Stimulated activated CD4-positive, alpha-beta T cell treated with anti-CD3 and anti-CD28 coated beads, Interleukin-1b, Interleukin-23, amount 100 ng/mL, for 4 hours (primary cell): ENCODE measurements at regions not wholly inside any gene's neighbourhood (a gene's known extent, or its start where the extent isn't known, plus 50 kb on each side); places are given as distances from the start of the nearest gene placed in this dataset.

ENCODE experiments used
- DNase-seq, 2 donors: peaks; one replicate each; pipeline ENCODE4 v3.0.0-alpha.2; 2020; ENCODE audit warnings: low read depth in 2 of 2

DNA sequence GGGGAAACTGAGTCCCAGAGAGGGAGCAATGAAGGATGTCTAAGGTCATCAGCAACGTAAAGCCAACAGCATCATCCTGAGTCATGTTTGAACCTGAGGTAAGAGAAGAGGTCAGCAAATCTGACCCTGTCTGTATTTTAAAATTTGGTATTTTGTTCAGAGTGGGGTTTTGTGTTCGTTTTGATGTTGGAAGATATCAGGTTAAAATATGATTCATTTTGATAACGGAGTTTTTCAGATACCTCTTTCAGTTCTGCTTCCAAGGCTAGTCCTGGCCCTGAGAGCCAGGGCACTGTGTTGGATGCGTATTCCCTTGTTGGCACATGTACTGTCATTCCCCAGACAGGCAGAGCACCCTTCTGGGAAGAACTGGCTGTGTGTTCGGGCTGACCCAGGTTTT, 291.0 kb downstream of the NSG2 start:
- no peak for DNase-seq

DNA sequence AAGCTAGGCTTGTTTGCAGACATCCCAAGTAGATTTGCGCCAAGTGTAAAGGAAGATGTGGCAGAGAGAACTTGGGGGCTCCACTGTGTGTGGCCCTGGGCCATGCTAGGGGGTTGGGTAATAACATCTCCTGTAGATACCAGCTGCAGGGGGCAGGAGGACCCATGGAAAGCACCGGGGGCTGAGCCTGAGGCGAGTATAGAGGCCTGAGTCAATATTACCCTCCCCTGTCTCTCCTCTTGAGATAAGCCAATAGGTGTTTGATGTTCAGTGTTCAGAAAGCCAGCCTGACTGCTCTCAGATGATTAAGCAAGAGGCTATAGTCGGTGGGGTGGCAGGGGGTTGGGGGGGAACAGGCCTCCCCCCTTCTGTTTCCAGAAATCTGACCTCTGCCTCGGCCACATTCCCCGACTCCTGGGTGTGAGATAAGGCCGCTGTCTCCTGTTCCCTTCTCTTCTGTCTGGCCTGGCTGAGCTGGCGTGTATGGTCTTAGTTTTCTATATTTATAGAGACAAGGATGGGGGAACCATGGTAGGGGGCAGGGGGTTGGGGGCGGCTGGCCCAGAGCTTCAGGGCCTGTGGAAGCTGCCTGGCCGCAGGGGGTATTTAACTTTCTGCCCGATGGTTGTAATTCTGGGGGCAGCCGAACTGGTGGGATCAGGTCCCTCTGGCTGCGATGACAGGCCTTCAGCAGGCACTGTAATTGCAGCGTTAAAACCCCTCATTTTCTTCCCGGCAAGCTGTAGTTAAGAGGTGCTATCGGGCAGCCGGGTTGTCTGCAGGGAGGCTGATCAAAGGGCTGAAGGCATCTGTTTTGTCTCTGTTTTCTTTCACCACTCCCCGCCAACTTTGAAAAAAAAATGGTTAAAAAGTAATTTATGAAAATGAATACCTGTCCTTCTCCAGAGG, 292.0 kb downstream of the NSG2 start:
- no peak for DNase-seq

DNA sequence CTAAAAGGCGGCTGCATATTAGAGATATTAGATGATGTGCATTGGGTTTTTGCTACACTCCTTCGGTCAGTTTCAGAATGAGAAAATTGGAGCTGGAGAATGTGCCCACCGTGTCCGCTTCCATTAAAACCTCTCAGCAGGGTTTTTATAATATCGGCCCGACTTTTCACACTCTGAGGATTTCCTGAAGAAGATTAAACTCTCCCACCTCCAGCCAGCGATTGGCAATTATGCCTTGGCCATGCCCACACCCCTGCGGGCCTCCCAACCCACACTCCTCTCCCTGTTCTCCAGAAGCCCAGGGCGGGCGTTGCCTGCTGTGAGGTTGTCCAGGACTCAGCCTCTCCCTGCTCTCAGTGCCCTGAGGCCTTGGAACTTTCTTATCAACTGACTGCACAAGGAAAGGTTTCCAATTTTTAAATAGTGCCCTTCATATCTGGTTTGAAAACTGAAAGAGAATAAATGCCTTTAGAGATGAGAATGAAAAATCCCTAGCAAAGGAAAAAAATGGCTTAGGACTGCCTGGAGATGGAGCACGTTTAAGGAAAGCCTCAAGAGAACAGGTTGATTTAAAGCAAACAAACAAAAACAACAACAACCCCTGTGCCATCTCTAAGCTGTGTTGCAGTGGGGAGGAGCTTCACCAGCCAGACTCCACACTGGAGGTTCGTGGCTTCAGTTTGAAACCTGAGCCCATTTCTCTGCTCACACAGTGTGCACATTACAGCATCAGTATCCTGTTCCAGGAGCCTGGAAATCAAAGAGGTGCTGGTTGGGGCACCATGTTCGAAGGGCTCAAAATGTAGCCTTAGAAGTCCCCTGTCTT, 292.9 kb downstream of the NSG2 start:
- DNase-seq, result no peak

DNA sequence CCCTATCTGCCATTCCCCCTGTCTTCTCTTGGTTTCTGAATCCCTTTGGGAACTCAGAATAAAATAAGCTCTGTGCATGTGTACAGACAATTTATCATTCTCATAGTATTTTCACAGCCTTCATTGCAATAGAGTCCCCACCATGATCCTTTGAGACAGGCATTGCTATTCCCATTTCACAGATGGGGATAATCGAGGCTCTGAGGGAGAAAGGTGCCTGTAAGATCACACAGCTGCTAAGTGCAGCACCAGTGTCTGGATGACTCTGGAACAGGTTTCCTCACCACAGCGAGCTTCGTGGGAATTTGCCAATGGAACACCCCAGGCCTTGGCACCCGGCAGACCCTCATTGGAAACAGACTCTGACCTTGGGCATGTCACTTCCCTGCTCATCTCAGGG, 293.6 kb downstream of the NSG2 start:
- no peak for DNase-seq

DNA sequence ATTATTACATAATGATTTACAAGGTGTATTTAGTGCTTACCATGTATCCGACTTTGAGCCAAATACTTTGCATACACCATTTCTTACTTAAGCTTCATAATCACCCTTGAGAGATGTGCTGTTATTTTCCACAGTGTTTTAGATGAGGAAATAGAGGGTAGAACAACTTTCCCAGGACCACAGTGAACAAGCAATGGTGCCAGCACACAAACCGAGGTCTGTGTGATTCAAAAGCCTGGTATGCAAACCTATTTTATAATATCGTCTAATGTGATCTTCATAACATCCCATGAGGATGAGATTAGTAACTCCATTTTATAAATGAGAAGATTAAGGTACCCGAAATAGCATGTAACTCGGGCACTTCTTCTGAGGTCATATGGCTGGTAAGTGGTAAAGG, 294.7 kb downstream of the NSG2 start:
- DNase-seq, result no peak

DNA sequence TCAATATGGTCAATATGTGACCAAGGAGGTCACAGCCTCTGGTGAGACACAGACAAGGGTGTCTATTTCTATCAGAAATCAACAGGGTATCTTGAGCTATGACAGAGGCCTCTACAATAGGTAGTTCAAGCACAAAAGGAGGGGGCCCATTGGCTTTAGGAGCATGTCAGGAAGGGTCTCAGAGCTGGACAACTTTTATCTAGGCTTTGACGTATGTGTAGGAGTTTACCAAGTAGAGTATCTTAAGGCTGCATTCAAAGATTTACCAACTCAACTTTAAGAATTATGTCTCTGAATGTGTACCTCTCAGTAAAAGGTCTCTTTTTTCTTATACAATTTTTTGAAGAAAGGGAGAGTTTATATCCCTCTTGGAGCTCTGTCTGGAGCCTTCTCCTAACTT, 297.2 kb downstream of the NSG2 start:
- DNase-seq, result no peak

DNA sequence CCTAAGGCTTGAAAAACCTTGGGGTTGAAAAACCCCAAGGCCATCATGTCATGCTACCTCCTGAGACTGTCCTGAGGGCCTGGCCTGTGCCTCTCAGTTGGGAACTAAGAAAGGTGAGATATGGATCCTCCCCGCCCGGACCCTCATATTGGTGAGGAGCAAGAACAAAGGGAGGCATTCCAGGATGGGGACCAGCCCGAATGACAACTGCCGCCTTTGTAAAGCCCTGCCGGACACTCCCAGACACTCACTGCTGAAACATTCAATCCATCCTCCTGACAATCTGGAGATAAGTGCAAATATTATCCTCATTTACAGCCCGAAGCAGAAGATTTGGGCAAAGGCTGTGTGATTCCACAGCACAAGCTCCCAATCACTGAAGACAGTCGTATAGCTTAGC, 298.3 kb downstream of the NSG2 start:
- DNase-seq, result no peak

DNA sequence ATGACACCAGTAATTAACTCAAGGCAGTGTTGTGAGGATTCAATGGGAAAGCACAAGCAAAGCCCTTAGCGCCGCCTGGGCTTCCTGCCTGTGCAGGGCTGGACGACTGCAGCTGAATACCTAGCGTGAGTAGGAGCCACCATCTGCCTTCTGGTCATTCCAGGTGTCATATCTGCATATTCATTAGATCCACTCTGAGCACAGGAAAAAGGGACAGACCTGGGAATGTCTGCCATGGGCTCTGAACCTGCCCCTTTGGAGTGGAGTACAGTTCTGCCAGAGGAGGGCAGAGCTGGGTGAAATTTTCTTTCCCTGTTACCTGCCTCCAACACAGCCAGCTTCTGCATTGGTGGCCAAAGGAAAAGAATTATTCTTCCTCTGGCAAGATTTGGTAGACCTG, 298.8 kb downstream of the NSG2 start:
- DNase-seq, result no peak

DNA sequence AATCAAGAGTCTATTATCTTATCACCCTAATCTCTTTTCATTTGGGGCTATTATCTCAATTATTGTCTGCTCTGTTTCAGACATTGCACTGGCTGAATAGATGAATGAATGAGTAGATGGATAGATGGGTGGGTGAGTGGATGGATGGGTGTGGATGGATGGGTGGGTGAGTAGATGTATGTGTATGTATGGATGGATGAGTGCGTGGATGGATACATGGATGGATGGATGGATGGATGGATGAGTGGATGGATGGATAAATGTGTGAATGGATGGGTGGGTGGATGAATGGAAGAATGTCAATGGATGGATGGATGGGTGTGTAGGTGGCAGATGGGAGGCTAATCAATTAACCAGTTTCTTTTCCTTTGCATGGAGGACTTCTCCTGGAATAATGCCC, 301.7 kb downstream of the NSG2 start:
- no peak for DNase-seq

DNA sequence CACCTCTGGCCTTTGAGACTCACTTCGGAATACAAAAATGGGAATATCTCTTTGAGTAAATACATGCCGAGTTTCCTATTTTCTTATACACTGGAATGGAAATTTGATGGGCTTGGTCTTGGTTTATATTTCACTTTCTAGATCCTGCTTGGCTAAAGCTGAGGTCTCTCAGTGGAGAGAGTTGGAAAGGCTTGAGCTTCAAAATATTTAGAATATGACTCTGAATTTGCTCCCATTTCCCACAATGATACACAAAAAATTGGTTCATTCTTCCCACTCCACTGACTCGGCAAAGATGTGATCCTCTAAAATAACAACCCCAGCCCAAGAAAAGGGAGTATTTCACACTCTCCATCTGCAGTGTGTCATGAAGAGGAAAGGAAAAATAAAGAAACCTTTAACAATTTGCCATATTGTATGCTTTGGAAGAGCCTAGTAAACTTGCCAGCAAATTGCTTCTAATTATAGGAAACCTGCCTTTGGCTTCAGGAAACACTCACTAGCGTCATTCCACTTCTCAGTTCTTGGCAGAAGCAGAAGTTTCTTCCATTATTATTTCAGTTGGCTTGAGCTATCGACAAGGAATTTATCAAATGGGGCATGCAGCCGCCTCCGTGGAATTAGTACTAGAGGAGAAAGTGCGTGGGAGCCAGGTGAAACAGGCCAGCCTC, 302.9 kb downstream of the NSG2 start:
- no peak for DNase-seq

DNA sequence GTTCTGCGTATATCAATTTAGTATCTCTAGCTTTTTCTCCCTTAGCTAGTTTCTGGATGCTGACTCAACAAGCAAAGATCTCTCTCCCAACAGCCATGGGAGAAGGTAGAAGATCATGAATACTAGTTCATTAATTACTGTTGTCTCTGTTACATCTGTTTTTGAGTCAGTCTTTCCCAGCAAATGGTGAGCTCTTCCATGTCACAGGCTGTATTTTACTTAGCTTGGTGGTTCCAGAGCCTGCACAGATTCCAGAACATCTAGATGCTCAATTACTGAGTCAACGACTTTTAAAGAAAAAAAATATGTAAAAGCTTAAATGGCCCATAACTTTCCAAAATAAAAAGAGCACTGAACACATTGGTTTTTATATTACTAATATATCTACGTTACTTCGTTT, 307.2 kb downstream of the NSG2 start:
- no peak for DNase-seq

DNA sequence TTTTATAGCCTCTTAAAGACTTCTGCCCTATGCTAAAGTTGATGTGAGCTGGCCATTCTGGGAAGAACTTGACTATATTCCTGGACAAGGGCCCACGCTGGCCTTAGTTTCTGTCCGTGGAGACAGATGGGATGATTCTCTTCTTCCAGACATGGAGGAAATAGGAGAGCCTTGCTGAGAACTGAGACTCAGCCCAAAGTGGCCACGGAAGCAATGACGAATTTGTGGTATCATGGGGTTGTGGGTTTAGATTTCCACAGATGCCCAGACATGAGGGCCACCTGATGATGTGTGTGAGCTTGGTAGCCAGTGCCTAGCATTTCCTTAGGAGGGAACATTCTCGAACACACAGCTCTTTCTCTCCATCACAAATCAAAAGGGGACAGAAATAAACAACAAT, 309.1 kb downstream of the NSG2 start:
- no peak for DNase-seq

DNA sequence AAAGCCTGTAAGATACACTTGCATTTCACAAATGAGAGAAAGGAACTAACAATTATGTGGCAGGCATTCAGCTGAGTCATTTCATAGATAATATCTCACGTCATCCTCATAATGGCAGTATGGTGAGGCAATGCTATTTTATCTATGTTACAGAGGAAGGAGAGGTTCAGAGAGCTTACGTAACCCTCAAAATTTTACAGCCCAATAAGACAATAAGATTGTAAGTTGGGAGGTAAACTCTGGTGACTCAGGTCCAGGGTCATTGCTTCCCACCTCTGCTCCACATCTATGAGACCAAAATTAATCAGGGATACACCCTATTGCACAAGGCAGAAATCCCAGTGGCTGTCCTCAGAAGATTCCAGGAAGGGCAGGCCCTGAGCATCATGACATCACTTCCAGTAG, 309.7 kb downstream of the NSG2 start:
- DNase-seq, result no peak

DNA sequence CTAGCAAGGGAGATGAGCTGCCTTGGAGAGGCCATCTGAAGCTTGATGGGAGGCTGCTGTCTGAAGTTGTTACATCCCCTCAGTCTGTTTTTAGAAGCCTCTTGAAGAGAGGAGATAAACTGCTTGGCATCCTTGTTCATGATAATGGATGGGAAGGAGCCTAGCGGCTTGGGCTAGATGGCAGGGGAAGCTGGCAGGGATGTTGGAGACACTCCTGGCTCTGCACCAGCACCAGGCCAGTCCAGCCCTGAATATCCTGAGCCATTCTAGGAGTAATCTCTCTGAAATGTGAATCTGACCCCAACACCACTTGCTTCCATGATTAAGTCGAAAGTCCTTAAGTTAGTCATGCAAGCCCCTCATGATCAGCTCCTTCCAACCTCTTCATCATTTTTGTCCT, 310.5 kb downstream of the NSG2 start:
- no peak for DNase-seq

DNA sequence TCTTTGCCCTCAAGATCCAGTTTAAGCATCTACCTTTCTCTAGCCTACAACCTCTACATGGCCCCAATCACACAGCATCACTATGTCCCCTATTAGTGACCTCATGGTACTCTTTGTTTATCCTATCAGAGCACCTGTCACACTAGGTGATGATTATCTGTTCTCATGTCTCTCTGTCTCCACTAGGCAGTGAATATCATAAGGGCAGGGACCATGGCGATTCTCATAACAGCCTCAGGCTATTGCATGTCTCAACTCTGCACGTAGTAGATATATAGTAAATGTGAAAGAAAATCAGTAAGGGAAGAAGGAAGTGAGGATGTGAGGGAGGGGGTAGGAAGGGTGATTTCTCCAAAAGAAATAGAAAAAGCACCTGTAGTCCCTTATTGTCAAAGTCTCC, 311.0 kb downstream of the NSG2 start:
- DNase-seq, result no peak

DNA sequence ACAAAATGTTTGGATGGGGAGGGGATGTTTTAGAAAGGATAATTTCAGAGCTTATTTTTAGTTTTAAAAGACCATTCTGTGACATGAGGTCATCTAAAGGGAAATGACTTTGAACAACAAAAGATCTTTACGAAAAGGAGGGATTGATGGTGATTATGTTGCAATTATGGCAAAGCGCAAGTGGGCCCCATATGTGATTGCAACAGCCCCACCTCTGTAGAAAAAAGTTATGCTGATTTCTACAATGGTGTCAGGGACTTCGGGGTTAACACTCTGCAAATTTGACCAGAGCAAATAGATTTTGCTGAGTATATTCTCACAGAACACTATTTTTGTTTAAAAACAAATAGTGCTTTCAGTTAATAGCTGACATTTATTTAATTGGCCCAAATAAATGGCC, 312.8 kb downstream of the NSG2 start:
- DNase-seq, result no peak

DNA sequence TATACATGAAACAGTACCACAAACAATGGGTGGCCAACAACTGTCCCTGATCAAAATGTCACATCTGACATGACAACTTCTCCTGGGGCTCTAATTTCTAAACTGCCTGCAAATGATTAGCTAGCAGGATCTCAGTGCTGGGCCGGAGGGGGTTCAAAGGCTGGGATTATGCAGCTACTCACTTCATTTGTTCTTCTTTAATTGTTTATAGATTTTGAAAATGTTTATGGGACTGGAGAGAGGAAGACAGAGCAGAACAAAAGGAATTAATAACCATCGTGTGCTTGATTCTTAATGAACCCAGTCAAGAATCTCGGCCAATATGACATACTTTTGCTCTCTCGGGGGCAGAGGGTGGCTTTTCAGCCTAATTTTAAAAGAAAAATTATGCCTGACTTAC, 313.6 kb downstream of the NSG2 start:
- DNase-seq, result no peak

DNA sequence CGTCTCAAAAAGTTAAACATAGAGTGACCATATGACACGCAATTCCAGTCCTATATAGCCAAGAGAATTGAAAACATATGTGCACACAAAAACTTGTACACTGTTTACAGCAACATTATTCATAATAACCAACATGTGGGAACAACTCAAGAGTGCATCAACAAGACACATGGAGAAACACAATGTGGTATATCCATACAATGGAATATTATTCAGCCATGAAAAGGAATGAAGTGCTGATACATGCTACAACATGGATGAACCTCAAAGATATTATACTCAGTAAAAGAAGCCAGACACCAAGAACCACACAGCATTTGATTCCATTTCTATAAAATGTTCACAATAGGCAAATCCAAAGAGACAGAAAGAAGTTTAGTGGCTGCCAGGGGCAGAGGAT, 317.0 kb downstream of the NSG2 start:
- no peak for DNase-seq

DNA sequence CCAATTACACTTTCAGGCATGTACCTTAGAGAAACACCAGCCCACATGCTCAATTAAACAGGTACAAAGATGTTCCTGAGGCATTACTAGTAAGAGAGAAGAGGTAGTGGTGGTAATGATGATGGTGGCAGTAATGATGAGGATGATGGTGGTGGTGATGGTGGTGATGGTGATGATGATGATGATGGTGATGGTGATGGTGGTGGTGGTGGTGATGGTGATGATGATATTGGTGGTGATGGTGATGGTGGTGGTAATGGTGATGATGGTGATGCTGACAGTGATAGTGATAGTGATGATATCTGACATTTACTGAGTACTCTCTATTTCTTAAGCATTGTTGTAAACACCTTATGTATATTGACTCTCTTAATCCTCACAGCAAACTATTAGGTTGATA, 318.4 kb downstream of the NSG2 start:
- DNase-seq, result no peak

DNA sequence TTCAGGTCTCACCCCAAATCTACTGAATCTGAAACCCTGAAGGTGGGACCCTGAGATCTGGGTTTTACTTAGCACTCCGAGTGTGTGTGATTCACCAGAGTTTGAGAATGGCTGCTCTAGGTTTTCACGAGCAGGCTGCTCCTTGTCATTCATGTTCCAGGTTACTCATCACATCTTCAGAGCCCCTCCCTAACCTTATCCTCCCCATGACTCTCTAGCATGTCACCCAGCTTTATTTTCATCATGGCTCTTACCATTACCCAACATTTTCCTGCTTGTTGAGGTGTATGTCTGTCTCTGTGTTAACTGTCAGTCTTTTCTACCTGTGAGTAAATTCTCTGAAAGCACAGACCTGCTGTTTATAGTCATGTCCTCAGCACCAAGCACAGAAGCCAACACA, 319.2 kb downstream of the NSG2 start:
- DNase-seq, result no peak

DNA sequence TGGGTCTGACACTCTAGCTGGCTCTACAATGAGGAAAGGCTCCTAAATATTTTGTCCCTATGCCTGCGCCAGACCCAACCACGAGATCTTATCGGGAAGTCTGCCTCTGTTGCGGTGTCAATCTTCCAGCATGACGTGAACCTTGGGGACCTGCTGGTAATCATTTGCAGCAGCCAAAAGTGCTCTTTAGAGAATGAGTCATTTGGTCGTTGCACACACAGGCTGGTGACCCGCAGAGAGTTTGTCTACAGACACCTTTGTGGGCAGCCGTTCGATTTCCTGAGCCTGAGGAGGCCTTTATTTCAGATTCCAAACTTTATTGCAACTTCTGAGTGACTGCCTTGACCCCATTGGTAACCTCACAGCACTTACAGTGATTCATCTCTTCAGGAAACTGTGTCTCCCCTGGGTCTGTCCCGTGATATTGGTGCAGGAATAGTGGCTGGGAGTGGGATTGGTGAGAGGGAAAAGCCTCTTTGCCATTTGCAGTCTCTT, 326.1 kb downstream of the NSG2 start:
- no peak for DNase-seq

DNA sequence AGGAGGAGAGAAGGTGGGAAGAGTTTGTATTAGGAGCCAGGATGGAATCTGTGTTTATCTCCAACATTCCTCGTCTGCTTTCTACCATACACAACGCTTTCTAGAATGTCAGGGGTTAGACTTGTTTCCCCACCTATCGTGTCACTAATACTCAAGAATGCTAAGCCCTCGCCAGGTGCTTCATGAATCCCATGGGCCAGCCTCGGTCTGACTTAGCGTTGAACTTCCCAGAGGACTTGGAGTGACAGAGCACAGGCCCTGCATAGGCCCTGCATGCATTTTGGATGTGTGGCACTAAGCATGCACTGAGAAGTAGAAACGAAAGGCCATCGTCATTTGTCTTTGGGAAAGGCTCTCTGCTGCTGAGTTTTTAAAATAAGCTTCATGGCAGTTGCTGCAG, 328.7 kb downstream of the NSG2 start:
- DNase-seq, result no peak
